H1 (cell line): ENCODE measurements at regions not wholly inside any gene's neighbourhood (a gene's known extent, or its start where the extent isn't known, plus 50 kb on each side); places are given as distances from the start of the nearest gene placed in this dataset.

Source experiments
- CTCF ChIA-PET: fragments of 300-600 bp; sonication (Branson Sonifier 250); formaldehyde crosslinking; loops from one replicate; lab custom pipeline; 2021; ENCODE audit not compliant: partially characterized antibody; lab: Charles Lee
- POLR2A ChIA-PET: fragments of 300-600 bp; sonication (Branson Sonifier 250); formaldehyde crosslinking; loops from one replicate; lab custom pipeline; 2021; ENCODE audit warnings: inconsistent platforms; ENCODE audit not compliant: partially characterized antibody; lab: Charles Lee
- DNase-seq, 2 experiments: peaks; one replicate each; pipeline versions ENCODE4 v3.0.0 to v3.0.0-alpha.2; 2010 to 2022; ENCODE audit warnings: low spot score in 2 of 2, low read depth in 1 of 2, mixed read lengths in 1 of 2
- FAIRE-seq: peaks from 2 replicates; lab custom pipeline; 2011; peaks lifted over from hg19 to GRCh38; lab: Jason Lieb, UNC
- H2AFZ ChIP-seq: 2 replicates; pipeline ENCODE4 v1.8.1; 2012; ENCODE audit warnings: low read length, inconsistent platforms
- H2AK5ac ChIP-seq: 2 replicates; pipeline ENCODE4 v1.6.1; 2013; ENCODE audit warnings: low read depth, low read length
- H2BK120ac ChIP-seq: replicated peaks from 2 replicates; pipeline ENCODE3; 2013; ENCODE audit warnings: low read depth, low read length, inconsistent platforms
- H2BK12ac ChIP-seq: 2 replicates; pipeline ENCODE4 v1.6.1; 2013; ENCODE audit warnings: low read depth, low read length
- H2BK15ac ChIP-seq: 2 replicates; pipeline ENCODE4 v1.6.1; 2013; ENCODE audit warnings: low read length
- H2BK20ac ChIP-seq: 2 replicates; pipeline ENCODE4 v1.6.1; 2013; ENCODE audit warnings: low read length
- H2BK5ac ChIP-seq: 2 replicates; pipeline ENCODE4 v1.6.1; 2013; ENCODE audit warnings: low read depth, low read length
- H3K14ac ChIP-seq: 2 replicates; pipeline ENCODE4 v1.6.1; 2013; ENCODE audit warnings: inconsistent platforms; ENCODE audit not compliant: insufficient read length
- H3K18ac ChIP-seq: 2 replicates; pipeline ENCODE4 v1.6.1; 2013; ENCODE audit warnings: low read length; ENCODE audit errors: extremely low read depth
- H3K23ac ChIP-seq: 2 replicates; pipeline ENCODE4 v1.6.1; 2013; ENCODE audit warnings: inconsistent platforms; ENCODE audit not compliant: insufficient read length
- H3K23me2 ChIP-seq: 2 replicates; pipeline ENCODE4 v1.6.1; 2013; ENCODE audit warnings: low read depth, low read length
- H3K27ac ChIP-seq: 2 replicates; pipeline ENCODE4 v1.6.1; 2011; ENCODE audit warnings: low read depth, low read length, inconsistent platforms
- H3K27me3 ChIP-seq, 4 experiments: replicated peaks in 1 of 4; 1 replicate in 1 of 4; 2 replicates in 3 of 4; pipeline versions ENCODE4 v1.6.1 to v1.8.1; 2011 to 2013; ENCODE audit warnings: low read length in 3 of 4, mild to moderate bottlenecking in 3 of 4, inconsistent platforms in 2 of 4, mixed read lengths in 2 of 4, moderate library complexity in 1 of 4; ENCODE audit not compliant: control insufficient read depth in 3 of 4, insufficient read depth in 3 of 4; ENCODE audit errors: extremely low read depth in 1 of 4
- H3K36me3 ChIP-seq, 4 experiments: 2 replicates each; pipeline versions ENCODE4 v1.6.1 to v1.8.1; 2011 to 2013; ENCODE audit warnings: mild to moderate bottlenecking in 4 of 4, low read length in 3 of 4, moderate library complexity in 2 of 4, control low read depth in 1 of 4, inconsistent platforms in 1 of 4; ENCODE audit not compliant: insufficient read depth in 4 of 4, control insufficient read depth in 2 of 4
- H3K4ac ChIP-seq: replicated peaks from 2 replicates; pipeline ENCODE3; 2013; ENCODE audit warnings: low read length, low read depth, mixed read lengths, inconsistent platforms; ENCODE audit not compliant: insufficient read length
- H3K4me1 ChIP-seq, 4 experiments: replicated peaks in 1 of 4; 1 replicate in 1 of 4; 2 replicates in 3 of 4; pipeline versions ENCODE4 v1.6.1 to v1.8.1; 2011 to 2013; ENCODE audit warnings: low read length in 3 of 4, inconsistent platforms in 2 of 4, mixed read lengths in 1 of 4; ENCODE audit not compliant: insufficient read depth in 4 of 4, control insufficient read depth in 3 of 4
- H3K4me2 ChIP-seq, 2 experiments: 2 replicates each; pipeline versions ENCODE4 v1.6.1 to v1.8.1; 2011 to 2013; ENCODE audit warnings: low read depth in 2 of 2, low read length in 2 of 2, control low read depth in 1 of 2, inconsistent platforms in 1 of 2, mild to moderate bottlenecking in 1 of 2; ENCODE audit not compliant: insufficient read depth in 1 of 2
- H3K4me3 ChIP-seq, 4 experiments: fragments of 200-600, 300-600 bp in 1 of 4; sonication (generic), shearing (Covaris generic), sonication (Bioruptor Twin) in 1 of 4; 2 replicates each; pipeline versions ENCODE4 v1.5.1 to v1.8.1; 2011 to 2016; ENCODE audit warnings: low read length in 4 of 4, low read depth in 3 of 4, control low read depth in 2 of 4, inconsistent platforms in 2 of 4, mild to moderate bottlenecking in 2 of 4, mixed read lengths in 1 of 4, moderate library complexity in 1 of 4; ENCODE audit not compliant: insufficient read depth in 2 of 4; ENCODE audit errors: extremely low read depth in 1 of 4
- H3K56ac ChIP-seq: replicated peaks from 2 replicates; pipeline ENCODE3; 2013; ENCODE audit warnings: low read depth, mild to moderate bottlenecking, mixed read lengths, low read length, inconsistent platforms; ENCODE audit not compliant: insufficient read length
- H3K79me1 ChIP-seq: 2 replicates; pipeline ENCODE4 v1.6.1; 2013; ENCODE audit warnings: low read depth, low read length, control low read depth
- H3K79me2 ChIP-seq, 2 experiments: 2 replicates each; pipeline versions ENCODE4 v1.6.1 to v1.8.1; 2012 to 2013; ENCODE audit warnings: low read length in 2 of 2, mild to moderate bottlenecking in 2 of 2, inconsistent platforms in 1 of 2; ENCODE audit not compliant: insufficient read depth in 2 of 2, control insufficient read depth in 1 of 2
- H3K9ac ChIP-seq, 4 experiments: replicated peaks in 1 of 4; 1 replicate in 1 of 4; 2 replicates in 3 of 4; pipeline versions ENCODE4 v1.6.1 to v1.8.1; 2011 to 2013; ENCODE audit warnings: low read depth in 3 of 4, low read length in 3 of 4, control low read depth in 2 of 4, mild to moderate bottlenecking in 2 of 4, moderate library complexity in 2 of 4, inconsistent platforms in 1 of 4; ENCODE audit errors: extremely low read depth in 1 of 4
- H3K9me3 ChIP-seq, 2 experiments: 2 replicates each; pipeline versions ENCODE4 v1.6.1 to v1.8.1; 2012 to 2013; ENCODE audit warnings: mild to moderate bottlenecking in 2 of 2, moderate library complexity in 2 of 2, control low read depth in 1 of 2, inconsistent platforms in 1 of 2, low read depth in 1 of 2, low read length in 1 of 2, mixed read lengths in 1 of 2; ENCODE audit not compliant: insufficient read depth in 2 of 2
- H4K20me1 ChIP-seq, 2 experiments: replicated peaks in 1 of 2; 2 replicates each; pipeline versions ENCODE3 to v1.8.1; 2011 to 2013; ENCODE audit warnings: inconsistent platforms in 2 of 2, low read length in 2 of 2, mild to moderate bottlenecking in 1 of 2; ENCODE audit not compliant: insufficient read depth in 2 of 2, control insufficient read depth in 1 of 2
- H4K5ac ChIP-seq: 2 replicates; pipeline ENCODE4 v1.6.1; 2013; ENCODE audit warnings: low read length, low read depth, mixed read lengths, inconsistent platforms; ENCODE audit not compliant: insufficient read length
- H4K8ac ChIP-seq: 2 replicates; pipeline ENCODE4 v1.8.0; 2013; ENCODE audit warnings: mild to moderate bottlenecking, moderate library complexity, low read length, inconsistent platforms; ENCODE audit not compliant: insufficient read depth; ENCODE audit errors: extremely low read depth
- H4K91ac ChIP-seq: replicated peaks from 2 replicates; pipeline ENCODE3; 2013; ENCODE audit warnings: low read length, mixed read lengths, inconsistent platforms; ENCODE audit not compliant: insufficient read length
- GTF2F1 ChIP-seq: IDR thresholded peaks from 2 replicates; pipeline ENCODE4 v1.6.1; 2012; ENCODE audit warnings: low read depth, low read length, improper control_type of control experiment, borderline replicate concordance
- YY1 ChIP-seq: IDR thresholded peaks from 2 replicates; pipeline ENCODE4 v1.6.1; 2011; ENCODE audit warnings: low read depth, mild to moderate bottlenecking, low read length
- WGBS, 2 experiments: shearing (Covaris generic) in 1 of 2; methylation state at CpG; one replicate each; pipeline versions ENCODE4 v1.1.6 to v1.1.7; 2013 to 2015; ENCODE audit warnings: low lambda C conversion rate in 2 of 2, mixed read lengths in 2 of 2, inconsistent platforms in 1 of 2, low coverage in 1 of 2, missing lambda C conversion rate in 1 of 2; ENCODE audit not compliant: insufficient replicate concordance in 2 of 2, insufficient coverage in 1 of 2, insufficient read length in 1 of 2; ENCODE audit errors: extremely low coverage in 1 of 2, missing lambda C conversion rate in 1 of 2; 5-methylcytosine and 5-hydroxymethylcytosine counted together
- TF ChIP-seq, protein P1 (sequence below): IDR thresholded peaks from 2 replicates; pipeline ENCODE4 v1.6.1; 2012; ENCODE audit warnings: inconsistent platforms

GRCh38 chr5:144712090-144712489 lies 541.4 kb downstream of the KCTD16 start:
- H2BK120ac ChIP-seq, result no peak overlapping the region
- no peak overlapping the region for H2AFZ ChIP-seq
- DNase-seq, result no peak
- no peak overlapping the region for H3K56ac ChIP-seq
- FAIRE-seq, result no peak
- H2AK5ac ChIP-seq, result no peak overlapping the region
- H2BK20ac ChIP-seq, result no peak overlapping the region
- H3K4ac ChIP-seq, result no peak overlapping the region
- no peak overlapping the region for H2BK12ac ChIP-seq
- no peak overlapping the region for H4K91ac ChIP-seq
- CTCF ChIA-PET, result no interaction called here
- H3K9me3 ChIP-seq, result no peaks in the 10 kb centered on the region
- no peak overlapping the region for H2BK15ac ChIP-seq
- POLR2A ChIA-PET, result no interaction called here
- H3K27ac ChIP-seq, result no peak overlapping the region
- H4K5ac ChIP-seq, result no peak overlapping the region
- H3K23ac ChIP-seq, result no peak overlapping the region
- H3K79me2 ChIP-seq, result no peaks in the 10 kb centered on the region
- no peak overlapping the region for H3K4me3 ChIP-seq
- no peaks in the 10 kb centered on the region for H3K23me2 ChIP-seq
- H3K79me1 ChIP-seq, result no peaks in the 10 kb centered on the region
- no peak overlapping the region for H3K14ac ChIP-seq
- 73% methylated on average over 3 of the region's 3 CpGs; no CpG with 5 or more reads in 1 of the 2 experiments for WGBS, 2 experiments
- H4K20me1 ChIP-seq, result no peaks in the 10 kb centered on the region
- no peak overlapping the region for H3K18ac ChIP-seq
- no peak overlapping the region for H3K9ac ChIP-seq
- no peak overlapping the region for H3K4me2 ChIP-seq
- H3K36me3 ChIP-seq, result no peaks in the 10 kb centered on the region
- H3K27me3 ChIP-seq, result no peaks in the 10 kb centered on the region
- H4K8ac ChIP-seq, result no peak overlapping the region
- no peaks in the 10 kb centered on the region for H3K4me1 ChIP-seq
- H2BK5ac ChIP-seq, result no peak overlapping the region
- no peak for TF ChIP-seq GTF2F1
- no peak for TF ChIP-seq YY1
- TF ChIP-seq, protein P1, sequence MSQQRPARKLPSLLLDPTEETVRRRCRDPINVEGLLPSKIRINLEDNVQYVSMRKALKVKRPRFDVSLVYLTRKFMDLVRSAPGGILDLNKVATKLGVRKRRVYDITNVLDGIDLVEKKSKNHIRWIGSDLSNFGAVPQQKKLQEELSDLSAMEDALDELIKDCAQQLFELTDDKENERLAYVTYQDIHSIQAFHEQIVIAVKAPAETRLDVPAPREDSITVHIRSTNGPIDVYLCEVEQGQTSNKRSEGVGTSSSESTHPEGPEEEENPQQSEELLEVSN, result no peak
